Heart left ventricle (tissue), 13 donors: ENCODE measurements at regions not wholly inside any gene's neighbourhood (a gene's known extent, or its start where the extent isn't known, plus 50 kb on each side); places are given as distances from the start of the nearest gene placed in this dataset.

Experiments
- CTCF ChIP-seq, 12 donors: fragments of 200-600 bp; sonication (generic) in 4 of 12; IDR thresholded peaks; one replicate each; pipeline versions ENCODE4 v1.5.0 to v1.8.0; 2018 to 2022; ENCODE audit warnings: antibody characterized with exemption in 12 of 12, mild to moderate bottlenecking in 5 of 12
- POLR2A ChIP-seq, 2 donors: fragments of 450-650 bp; IDR thresholded peaks; one replicate each; pipeline ENCODE4 v1.6.1; 2017; ENCODE audit warnings: antibody characterized with exemption in 2 of 2, mild to moderate bottlenecking in 2 of 2, moderate library complexity in 2 of 2
- donor health status: ischemic (EF 13 %, LVEDD 7.1; RV severe dilation, severe dysfunction).
- donor health status: DM: no; HTN: yes; CAD: no.
- donor health status: DM: no; HTN: no; CAD: no.
- donor health status: ischemic (EF 25% LVEDD 6.9; RV normal size, moderate dysfunction).
- donor health status: ischemic (EF 25% LVEDD 5.7; RV mildly dilated, moderate dysfunction).
- donor health status: ischemic (EF 35%, LVEDD 5.7; RV mildly dilated, moderate dysfunction).
- donor health status: nonischemic (EF 11% LVEDD 7.7; RV severe dilation, severe dysfunction).
- donor health status: DM: yes; HTN: yes; CAD: no.
- donor health status: PGD.
- donor health status: ischemic (EF 29% LVEDD 5.4; RV normal size, mild dysfunction).
- donor health status: nonischemic (EF 23%, LVEDD 6.1; RV moderate dilation, normal function).

DNA sequence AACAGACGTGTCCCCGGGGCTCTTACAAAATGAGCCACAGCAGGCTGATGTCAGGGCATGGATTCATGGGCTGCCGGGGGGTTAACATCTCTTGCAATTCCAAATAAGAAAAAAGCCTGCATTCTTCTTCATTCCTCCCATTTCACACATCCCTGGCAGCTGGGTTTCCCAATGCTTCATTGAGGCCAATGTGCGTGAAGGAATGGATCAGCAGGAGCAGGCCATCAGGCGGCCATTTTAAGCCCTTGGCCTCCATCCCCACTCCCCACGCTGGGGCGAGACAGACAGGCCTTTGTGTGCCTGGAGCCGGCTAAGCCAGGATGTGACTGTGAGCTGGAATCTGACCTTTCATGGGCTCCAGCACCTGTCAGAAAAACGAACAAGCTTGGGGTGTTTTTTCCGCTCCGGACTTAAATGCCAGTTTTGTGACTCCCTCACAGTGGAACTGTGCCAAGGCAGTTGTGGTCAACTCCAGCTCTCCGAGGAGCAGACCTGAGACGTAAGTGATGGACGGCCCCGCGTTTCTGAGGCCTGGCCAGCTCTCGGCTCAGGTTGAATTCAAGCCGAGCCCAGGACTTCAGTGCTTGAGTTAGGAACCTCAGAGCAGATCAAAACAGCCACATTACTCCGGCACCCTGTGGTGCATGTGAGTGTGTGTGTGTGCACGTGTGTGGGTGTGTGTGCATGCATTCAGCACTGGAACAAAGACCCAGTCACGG, 133.1 kb downstream of the TMEM30B start:
- TF ChIP-seq CTCF (IDR thresholded peaks at IDR 0.05): no peak
- TF ChIP-seq POLR2A (IDR thresholded peaks at IDR 0.05): no peak
